ENCODE measurements at regions not wholly inside any gene's neighbourhood (a gene's known extent, or its start where the extent isn't known, plus 50 kb on each side); places are given as distances from the start of the nearest gene placed in this dataset.
"Not testable (repeated sequence)": the region's sequence is repeated elsewhere in the genome, so short reads cannot be mapped to it uniquely, and the experiment has no call there.

DNA sequence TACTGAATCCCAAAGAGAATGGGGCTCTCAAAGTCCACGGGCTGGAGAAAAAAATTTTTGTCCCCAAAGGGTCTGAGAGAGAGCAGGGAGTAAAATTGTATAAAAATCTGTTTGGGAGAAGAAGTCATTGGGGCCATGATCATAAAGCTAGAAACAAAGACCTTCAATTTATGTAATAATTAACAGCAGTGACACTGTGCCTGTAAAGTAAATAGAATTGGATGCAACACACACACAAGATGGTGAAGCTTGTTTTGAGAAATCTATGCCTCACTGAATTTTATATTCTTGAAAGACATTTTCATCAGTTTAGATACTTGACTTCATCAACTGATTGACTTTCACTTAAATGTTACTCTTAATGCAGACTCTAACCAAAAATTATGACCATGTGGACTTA, 600.5 kb upstream of the ADAMTS5 start:
- DNase-seq (ENCODE audit: low spot score): no peak

DNA sequence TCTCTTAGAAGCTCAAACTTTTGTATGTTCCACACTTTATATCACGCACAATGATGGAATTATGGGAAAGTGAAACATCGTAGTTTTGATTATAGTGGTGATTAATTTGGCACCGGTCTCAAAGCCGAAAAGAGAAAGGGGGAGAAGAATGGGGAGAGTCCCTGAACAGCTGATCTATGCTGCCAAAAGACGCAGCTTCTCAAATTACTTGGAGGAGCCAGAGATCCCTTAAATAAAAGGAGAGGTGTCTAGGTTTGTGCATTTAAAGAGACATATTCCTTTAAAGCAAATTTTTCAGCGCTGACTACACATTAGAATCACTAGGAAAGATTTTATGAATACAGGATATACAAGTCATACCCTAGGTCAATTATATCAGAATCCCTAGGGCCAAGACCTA, 599.6 kb upstream of the ADAMTS5 start:
- no peak for DNase-seq (ENCODE audit: low spot score)

DNA sequence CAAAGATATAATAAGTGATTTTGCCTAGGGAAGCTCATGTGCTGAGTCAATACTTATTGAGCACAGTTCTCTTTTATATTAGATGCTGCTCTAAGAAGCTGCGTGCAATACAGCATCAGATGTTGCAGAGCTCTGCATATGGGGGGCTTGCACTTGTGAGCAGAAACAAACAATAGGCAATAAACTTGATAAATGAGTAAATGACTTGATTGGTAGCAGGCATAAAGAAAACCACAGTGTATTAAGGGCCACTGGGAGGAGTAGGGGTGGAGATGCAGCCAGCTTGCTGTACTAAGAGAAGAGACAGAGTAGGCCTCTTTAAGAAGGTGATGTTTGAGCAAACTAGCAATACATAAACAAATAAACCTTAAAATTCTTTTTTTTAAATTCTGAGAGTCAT, 598.5 kb upstream of the ADAMTS5 start:
- no peak for DNase-seq (ENCODE audit: low spot score)

DNA sequence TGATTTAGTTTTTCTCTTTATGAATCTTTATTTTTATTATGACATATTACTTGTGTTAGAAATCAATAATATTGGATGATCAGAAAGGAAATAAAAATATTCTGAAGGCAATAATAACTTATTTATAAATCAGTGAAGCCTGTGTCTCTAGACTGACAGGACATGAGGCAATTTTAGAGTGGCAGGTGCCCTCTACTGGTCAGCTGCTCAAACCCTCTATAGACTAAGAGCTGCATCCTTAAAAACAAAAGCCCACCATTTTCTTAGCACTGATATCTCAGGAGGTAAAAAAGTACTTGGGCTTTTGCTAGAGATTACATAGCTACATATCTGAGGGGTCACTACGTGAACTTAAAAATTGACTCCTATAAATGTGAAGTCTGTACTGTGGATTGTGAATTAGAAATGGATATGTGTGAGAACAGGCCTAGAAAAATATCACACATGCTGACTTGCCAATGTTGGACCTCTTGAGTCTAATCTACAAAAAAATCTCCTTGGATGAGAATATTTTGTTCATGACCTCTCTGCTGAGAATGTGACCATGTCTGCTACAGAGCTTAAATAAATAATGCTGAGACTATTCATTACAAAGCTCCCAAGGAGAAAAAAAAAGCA, 597.9 kb upstream of the ADAMTS5 start:
- peak; percentile 65 for DNase-seq (ENCODE audit: low spot score)

DNA sequence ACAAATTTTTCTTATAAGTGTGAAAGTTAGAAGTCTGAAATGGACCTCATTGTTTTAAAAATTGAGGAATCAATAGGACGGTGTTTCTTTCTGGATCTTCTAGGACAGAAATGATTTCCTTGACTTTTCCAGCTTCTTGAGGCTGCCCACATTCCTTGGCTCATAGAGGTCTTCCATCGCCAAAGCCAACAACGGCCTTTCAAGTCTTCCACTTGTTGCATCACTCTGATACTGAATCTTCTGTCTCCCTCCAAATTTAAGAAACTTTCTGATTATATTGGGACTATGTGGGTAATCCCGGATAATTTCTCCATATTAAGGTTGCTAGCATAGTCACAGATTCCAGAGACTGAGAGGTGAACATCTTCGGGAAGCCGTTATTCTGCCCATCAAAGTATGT, 595.4 kb upstream of the ADAMTS5 start:
- DNase-seq (ENCODE audit: low spot score): no peak

DNA sequence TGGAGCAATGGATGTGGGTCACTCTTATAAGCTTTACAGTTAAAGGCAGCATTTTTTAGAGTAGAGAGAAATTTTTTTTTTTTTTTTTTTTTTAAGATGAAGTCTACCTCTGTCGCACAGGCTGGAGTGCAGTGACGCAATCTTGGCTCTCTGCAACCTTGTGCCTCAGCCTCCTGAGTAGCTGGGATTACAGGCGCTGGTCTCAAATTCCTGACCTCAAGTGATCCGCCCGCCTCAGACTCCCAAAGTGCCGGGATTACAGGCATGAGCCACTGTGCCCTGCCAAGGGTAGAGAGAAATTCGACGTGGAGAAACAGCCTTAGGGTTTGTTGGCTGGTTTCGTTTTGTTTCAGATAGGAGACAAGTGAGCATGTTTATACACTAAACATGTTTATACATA, 594.2 kb upstream of the ADAMTS5 start:
- DNase-seq (ENCODE audit: low spot score): no peak

DNA sequence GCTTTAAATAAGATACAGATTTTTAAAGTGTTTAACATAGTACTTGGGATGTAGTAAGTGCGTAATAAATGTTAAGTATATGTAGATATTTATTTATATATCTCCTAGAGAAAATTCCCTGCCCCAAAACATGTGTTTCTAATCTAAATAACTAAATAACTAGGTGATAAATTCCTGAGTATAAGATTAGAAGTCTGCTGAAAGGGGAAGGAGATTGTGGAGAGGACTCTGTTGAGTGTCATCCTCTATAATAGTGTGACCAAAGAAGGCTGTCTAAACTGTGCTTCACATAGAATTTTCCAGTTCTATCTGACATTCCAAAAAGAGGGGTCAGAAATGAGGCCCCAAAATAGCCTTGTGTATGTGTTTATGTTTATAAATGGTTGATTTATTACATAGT, 590.5 kb upstream of the ADAMTS5 start:
- no peak for DNase-seq (ENCODE audit: low spot score)

DNA sequence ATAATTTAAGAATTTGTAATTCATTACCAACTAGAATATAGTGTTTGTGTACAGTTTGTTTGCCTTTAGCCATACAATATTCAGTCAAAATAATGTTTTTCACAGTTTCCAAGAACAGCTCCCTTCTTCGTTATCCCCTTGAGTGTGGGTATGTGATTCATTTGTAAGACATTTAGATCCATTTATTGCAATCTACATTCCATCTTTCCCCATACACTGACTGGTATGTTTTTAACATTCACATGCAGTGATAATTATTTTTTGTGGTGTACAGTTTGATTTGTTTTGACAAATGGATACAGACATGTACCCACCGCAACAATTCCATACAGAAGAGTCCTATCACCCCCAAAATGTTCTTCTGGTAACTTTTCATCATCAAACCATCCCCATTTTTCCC, 589.1 kb upstream of the ADAMTS5 start:
- DNase-seq (ENCODE audit: low spot score): no peak

DNA sequence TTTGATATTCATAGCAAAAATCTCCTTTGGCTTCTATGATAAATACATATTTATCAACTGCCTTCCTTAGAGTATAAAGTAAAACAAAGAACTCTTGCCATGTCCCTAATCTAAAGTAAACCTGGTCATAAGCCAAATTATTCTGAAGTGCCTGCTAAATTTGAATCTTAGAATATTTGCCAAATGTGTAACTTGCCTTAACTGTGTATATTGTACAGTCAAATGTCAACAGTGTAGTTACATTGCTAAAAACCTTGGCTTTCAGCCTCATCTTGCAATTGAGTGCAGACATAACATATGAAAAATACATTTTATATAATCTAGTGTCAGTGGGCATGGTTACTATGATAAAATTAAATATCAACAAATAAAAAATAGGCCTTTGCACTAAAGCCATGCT, 583.4 kb upstream of the ADAMTS5 start:
- no peak for DNase-seq (ENCODE audit: low spot score)

DNA sequence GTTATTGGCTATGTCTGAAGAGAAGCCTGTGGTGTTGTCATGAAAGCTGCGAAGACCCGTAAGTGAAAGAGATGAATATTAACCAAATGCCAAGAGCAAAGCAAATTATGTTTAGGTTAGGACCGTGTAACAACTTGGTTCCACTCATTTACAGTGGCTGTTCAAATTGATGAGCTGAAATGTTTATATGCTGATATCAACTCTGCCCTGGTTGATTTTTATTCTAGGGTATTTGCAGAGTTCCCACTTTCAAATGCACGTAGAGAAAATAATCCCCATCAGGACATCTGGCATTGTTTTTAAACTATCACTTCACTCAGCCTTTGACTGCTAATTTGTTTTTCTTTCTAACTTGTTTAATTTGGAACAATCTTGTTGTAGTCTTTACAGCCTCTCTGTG, 581.6 kb upstream of the ADAMTS5 start:
- DNase-seq (ENCODE audit: low spot score): no peak

DNA sequence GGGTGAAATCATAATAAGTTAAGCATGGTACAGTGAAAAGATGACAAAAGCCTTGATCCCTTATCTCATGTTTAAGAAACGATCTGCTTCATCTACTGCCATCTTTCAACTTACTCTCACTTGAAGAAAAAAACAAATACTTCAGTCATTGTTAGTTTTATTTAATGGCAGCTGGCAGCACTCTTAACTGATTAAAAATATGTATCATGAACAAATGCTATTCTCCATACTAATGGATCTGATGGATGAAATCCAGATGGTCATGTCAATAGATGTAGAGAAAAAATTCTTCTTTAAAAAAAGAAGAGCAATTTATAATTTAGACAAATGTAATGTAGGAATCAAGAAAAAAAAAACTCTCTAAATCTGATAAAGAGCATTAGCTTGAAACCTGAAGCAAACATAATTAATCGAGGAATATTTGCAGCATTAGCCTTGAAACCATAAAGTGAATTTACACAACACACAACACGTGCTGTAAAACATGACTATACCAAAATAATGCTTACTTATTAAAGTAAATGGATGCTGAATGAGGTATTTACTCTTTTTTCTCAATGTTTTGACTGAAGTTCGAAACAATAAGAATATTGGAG, 579.0 kb upstream of the ADAMTS5 start:
- no peak for DNase-seq (ENCODE audit: low spot score)

DNA sequence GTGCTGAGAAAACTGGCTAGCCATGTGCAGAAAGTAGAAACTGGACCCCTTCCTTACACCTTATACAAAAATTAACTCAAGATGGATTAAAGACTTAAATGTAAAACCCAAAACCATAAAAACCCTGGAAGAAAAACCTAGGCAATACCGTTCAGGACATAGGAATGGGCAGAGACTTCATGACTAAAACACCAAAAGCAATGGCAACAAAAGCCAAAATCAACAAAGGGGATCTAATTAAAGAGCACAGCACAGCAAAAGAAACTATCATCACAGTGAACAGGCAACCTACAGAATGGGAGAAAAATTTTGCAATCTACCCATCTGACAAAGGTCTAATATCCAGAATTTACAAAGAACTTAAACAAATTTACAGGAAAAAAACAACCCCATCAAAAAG, 575.2 kb upstream of the ADAMTS5 start:
- not testable (repeated sequence) for DNase-seq (ENCODE audit: low spot score)

DNA sequence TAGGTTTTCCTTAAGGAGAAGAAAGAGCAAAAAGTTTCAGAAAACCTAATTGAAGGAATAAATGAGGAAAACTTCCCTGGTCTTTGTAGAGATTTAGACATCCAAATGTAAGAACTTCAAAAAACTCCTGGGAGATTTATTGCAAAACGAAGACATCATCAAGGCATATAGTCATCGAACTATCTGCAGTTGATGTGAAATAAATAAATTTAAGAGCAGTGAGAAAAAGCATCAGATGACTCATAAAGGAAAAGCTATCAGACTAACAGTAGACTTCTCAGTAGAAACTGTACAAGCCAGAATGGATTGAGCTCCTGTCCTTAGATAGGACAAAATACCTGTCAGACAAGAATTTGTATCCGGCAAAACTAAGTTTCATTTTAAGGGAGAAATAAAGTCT, 569.4 kb upstream of the ADAMTS5 start:
- no peak for DNase-seq (ENCODE audit: low spot score)

DNA sequence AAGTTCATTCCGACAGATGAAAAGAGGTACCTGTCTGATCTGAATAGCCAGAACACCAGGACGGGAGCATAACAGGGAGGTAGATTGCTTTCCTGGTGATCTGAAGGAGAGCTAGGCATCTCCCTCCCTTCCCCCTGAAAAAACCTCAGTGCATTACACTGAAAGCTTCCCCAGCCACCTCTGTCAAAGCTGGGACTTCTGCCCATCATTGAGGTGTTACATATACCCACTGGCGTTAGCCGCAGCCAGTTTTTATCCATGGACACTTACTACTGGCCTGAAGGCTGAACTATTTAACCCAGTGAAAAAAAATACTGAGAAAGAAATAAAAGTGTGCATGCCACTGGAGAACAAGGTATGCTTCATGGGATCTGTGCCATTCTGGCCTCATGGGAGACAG, 568.3 kb upstream of the ADAMTS5 start:
- DNase-seq (ENCODE audit: low spot score): no peak

DNA sequence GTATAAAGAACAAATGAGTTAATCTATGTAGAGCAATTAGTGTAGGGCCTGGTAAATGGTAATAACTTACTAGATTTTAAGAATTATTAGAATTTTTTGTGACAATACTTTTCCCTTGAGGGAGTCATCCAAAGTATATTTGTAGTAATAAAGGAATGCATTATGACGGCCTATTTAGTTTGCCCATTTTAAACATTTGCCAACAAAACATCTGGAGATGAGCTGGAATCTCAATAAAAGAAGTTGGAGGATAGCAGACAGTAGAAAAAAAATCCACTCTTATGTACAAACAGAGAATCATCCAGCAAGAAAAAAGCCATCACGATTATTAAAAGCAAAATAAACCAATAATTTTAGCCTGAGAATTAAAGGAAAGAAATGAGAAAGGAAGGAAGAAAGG, 567.3 kb upstream of the ADAMTS5 start:
- no peak for DNase-seq (ENCODE audit: low spot score)

DNA sequence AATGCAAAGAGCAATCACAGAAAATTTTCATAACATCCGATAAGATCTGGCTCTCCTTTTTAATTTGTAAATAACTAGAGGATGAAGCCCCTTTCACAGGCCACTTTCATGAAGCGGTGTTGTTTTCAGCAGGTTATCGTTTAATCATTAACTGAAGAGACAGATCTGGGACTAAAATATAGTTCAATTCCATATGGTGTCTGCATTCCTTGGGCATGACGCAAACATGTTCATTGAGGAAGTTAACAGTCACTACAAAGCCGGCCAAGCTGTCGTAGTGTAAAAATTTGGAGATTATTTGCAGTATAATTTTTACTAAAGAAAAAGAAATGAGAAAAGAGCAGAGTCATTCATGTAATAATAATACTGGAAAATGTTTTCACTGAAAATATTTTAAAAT, 565.2 kb upstream of the ADAMTS5 start:
- peak; percentile 16 for DNase-seq (ENCODE audit: low spot score)

DNA sequence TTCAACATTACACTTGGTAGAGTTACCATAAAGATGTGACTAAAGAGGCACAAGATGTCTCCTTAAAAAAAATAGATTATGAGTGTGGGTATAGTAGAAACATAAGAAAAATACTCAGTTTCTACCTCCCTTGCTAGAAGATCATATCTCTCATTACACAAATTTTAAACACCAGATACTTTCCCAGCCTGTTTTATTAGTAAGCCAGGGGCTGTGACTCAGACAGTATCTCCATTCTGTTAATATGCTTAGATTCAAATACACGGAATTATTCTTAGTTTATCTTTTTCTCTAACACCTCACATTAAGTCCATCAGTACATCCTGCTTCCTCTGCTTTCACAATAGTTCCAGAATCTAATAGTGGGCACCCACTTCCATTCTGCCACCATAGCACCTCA, 561.8 kb upstream of the ADAMTS5 start:
- no peak for DNase-seq (ENCODE audit: low spot score)

DNA sequence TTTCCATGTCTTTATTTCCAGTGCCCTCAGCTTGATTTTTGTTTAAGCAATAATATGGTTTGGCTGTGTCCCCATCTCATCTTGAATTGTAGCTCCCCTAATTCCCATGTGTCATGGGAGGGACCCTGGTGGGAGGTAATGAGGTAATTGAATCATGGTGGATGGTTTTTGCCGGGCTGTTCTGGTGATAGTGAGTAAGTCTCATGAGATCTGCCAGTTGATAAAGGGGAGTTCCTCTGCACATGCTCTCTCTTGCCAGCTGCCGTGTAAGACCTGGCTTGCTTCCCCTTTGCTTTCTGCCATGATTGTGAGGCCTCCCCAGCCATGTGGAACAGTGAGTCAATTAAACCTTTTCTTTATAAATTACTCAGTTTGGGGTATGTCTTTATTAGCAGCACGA, 559.6 kb upstream of the ADAMTS5 start:
- no peak for DNase-seq (ENCODE audit: low spot score)

DNA sequence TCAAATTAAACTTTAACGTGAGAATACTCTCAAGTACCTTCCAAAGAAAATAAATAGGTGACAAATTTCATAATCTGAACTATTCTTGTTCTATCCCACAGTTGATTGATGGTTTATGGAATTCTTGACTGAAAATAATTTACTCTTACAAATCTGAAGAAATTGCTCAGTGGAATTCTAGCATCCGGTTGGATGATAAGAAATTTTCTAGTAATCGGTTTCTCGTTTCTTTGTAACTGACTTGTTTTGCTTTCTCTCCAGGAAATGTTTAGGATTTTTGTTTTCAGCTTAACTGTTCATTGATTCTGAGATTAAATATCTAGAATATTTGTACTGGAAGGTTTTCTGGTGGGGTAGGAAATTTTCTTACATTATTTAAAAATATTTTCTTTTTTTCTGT, 558.9 kb upstream of the ADAMTS5 start:
- no peak for DNase-seq (ENCODE audit: low spot score)

DNA sequence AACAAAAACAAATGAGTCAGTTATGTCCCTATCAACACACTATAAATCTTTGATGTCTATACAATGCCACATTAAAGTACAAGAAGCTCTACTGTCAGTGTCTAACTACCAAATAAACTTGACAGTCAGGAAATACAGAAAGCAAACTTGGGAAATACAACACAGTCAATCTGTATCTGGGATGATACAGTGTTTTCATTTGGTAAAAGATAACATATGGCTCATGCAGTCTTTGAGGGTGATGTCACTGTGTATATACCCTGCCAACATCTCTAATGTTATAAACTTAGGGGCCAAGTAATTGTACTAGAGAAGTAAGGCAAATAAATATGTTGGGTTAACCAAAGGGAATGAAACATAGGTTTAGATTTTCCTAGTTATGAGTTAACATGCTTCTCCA, 552.5 kb upstream of the ADAMTS5 start:
- DNase-seq (ENCODE audit: low spot score): no peak

DNA sequence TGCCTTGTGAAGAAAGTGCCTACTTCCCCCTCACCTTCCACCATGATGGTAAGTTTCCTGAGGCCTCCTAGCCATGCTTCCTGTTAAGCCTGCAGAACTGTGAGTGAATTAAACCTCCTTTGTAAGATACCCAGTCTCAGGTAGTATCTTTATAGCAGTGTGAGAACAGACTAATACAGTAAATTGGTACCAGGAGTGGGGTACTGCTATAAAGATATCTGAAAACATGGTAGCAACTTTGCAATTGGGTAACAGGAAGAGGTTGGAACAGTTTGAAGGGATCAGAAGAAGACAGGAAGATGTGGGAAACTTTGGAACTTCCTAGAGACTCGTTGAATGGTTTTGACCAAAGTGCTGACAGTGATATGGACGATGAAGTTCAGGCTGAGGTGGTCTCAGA, 550.3 kb upstream of the ADAMTS5 start:
- not testable (repeated sequence) for DNase-seq (ENCODE audit: low spot score)

DNA sequence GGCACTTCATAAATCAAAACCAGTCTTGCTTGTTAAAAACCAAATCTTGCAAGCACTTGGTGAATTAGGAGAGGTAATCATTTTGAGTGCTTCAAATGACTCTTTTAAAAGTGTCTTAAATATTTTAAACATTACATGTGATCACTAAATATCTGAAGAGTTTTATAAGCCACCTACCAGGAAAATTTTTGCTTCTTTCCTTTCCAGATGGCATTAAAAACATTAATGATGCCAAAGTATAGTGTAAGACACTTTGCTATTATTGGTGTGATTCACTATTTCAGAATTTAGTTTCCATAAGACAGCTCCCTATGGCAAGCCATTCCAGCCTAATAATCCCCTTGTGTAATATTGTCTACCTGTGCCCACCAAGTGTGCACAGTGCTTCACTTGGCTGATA, 548.8 kb upstream of the ADAMTS5 start:
- DNase-seq (ENCODE audit: low spot score): no peak

DNA sequence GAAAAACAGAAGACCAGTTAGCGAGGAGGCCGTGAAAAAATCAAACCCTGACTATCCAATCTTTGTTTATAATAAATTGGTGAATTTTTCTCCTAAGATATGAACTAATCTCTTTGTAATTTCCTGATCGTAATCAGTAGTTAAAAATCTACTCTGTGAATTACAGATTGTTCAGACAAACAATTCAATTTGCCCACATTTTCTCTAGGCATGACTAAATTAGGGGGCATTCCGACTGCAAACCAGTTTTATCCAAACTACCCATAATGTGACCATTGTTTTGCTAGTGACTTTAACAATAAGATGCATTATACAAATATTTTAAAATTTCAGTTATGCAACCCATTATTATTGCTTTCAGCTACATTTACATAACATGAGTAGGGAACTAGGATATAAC, 546.9 kb upstream of the ADAMTS5 start:
- no peak for DNase-seq (ENCODE audit: low spot score)

DNA sequence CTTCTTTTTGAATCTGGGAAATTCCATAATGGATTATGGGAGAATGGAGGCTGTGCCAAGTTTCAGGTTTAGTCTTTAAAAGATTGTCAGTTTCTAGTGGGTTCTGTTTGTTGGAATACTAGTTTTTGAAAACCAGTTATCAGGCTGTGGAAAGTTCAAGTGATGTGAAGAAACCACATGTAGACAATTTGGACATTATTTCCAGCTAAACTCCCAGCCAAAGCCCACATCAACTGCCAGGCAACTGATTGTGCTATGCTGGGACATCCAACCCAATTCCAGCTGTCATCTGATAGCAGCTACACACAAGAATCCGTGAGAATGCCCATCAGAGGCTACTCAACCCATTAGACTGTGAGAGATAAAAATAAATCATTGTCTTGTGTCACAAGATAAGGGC, 546.1 kb upstream of the ADAMTS5 start:
- DNase-seq (ENCODE audit: low spot score): no peak

DNA sequence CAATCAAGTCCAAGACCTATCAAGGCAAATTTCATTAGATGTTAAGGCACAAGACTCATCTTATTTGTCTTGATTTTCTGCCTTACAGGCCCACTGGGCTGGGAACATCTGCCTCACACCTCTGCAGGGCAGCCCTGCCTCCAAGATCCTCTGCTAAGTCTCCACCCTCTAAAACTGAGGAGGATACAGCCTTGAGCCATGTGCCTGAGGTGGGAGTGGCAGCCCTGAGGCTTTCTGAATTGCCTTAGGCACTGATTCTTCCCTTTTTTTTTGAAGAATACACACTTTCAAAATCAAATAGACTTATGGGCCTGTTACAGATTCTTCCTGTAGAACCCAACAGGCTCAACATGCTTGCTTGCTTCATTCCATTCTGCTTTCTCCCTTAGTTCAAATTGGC, 544.3 kb upstream of the ADAMTS5 start:
- DNase-seq (ENCODE audit: low spot score): no peak

Data from RKO (cell line).